ENCODE measurements at regions not wholly inside any gene's neighbourhood (a gene's known extent, or its start where the extent isn't known, plus 50 kb on each side); places are given as distances from the start of the nearest gene placed in this dataset.

DNA sequence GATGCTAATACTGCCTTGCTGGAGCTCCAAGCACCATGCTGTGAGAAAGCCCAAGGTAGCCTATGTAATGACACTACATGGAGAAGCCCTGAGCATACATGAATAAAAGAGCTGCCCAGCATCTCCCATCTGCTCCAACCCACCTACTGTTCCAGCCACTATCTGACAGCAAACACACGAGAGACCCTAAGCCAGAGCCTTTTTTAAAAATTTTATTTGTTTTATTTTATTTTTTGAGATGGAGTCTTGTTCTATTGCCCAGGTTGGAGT is 95.2 kb upstream of the PRICKLE1 start:
- TF ChIP-seq CTCF (IDR thresholded peaks at IDR 0.05 in 4 of 5, conservative IDR thresholded peaks at IDR 0.05 in 1 of 5), result no peak
- TF ChIP-seq POLR2A (IDR thresholded peaks at IDR 0.05), result no peak
